GM21367 (cell line): ENCODE measurements at regions not wholly inside any gene's neighbourhood (a gene's known extent, or its start where the extent isn't known, plus 50 kb on each side); places are given as distances from the start of the nearest gene placed in this dataset.

Experiments
- ATAC-seq: cut with Tn5 transposase; IDR thresholded peaks from one replicate; pipeline ENCODE4 v1.9.1; 2021; ENCODE audit not compliant: unreplicated experiment

GRCh38 chr17:12429116-12429515, 236.6 kb upstream of the MYOCD start:
- no peak for ATAC-seq

GRCh38 chr17:12431188-12431587, 234.5 kb upstream of the MYOCD start:
- peak; percentile 84 for ATAC-seq

GRCh38 chr17:12438212-12438611, 227.5 kb upstream of the MYOCD start:
- ATAC-seq: no peak

GRCh38 chr17:12438813-12439586, 226.7 kb upstream of the MYOCD start:
- ATAC-seq: no peak

- ATAC-seq: no peak
These were observed 220.4 kb upstream of the MYOCD start for GRCh38 chr17:12445331-12445730.

- no peak for ATAC-seq
These were observed 208.2 kb upstream of the MYOCD start for GRCh38 chr17:12457493-12457892.

- no peak for ATAC-seq
These were observed 206.0 kb upstream of the MYOCD start for GRCh38 chr17:12459736-12460135.

GRCh38 chr17:12463102-12463501, 202.6 kb upstream of the MYOCD start:
- ATAC-seq: no peak

GRCh38 chr17:12472252-12473173, 193.2 kb upstream of the MYOCD start:
- no peak for ATAC-seq

GRCh38 chr17:12478311-12478710, 187.4 kb upstream of the MYOCD start:
- no peak for ATAC-seq

GRCh38 chr17:12485361-12485906, 180.3 kb upstream of the MYOCD start:
- ATAC-seq: no peak

GRCh38 chr17:12489325-12489724, 176.4 kb upstream of the MYOCD start:
- ATAC-seq: no peak

- ATAC-seq: no peak
These were observed 173.2 kb upstream of the MYOCD start for GRCh38 chr17:12492450-12492849.

- ATAC-seq: no peak
These were observed 159.8 kb upstream of the MYOCD start for GRCh38 chr17:12505866-12506265.

- ATAC-seq: no peak
These were observed 158.6 kb upstream of the MYOCD start for GRCh38 chr17:12507026-12507595.

GRCh38 chr17:12509801-12510200, 155.9 kb upstream of the MYOCD start:
- ATAC-seq: no peak

GRCh38 chr17:12510535-12510934, 155.2 kb upstream of the MYOCD start:
- no peak for ATAC-seq

- no peak for ATAC-seq
These were observed 152.9 kb upstream of the MYOCD start for GRCh38 chr17:12512694-12513355.

- ATAC-seq: no peak
These were observed 151.1 kb upstream of the MYOCD start for GRCh38 chr17:12514596-12514995.

GRCh38 chr17:12519956-12520594, 145.6 kb upstream of the MYOCD start:
- ATAC-seq: no peak
